CD4-positive, alpha-beta T cell treated with Interferon alpha-2 for 1 hour (primary cell): ENCODE measurements at regions not wholly inside any gene's neighbourhood (a gene's known extent, or its start where the extent isn't known, plus 50 kb on each side); places are given as distances from the start of the nearest gene placed in this dataset.

Experiments used
- DNase-seq, 2 donors: peaks; one replicate each; pipeline ENCODE4 v3.0.0-alpha.2; 2020 to 2022

- no peak for DNase-seq
Measured at GRCh38 chr7:91537260-91538152, 273.3 kb downstream of the FZD1 start.

GRCh38 chr7:91541641-91542040 is 277.4 kb downstream of the FZD1 start:
- DNase-seq = no peak

- no peak for DNase-seq
Measured at GRCh38 chr7:91543646-91544045, 279.4 kb downstream of the FZD1 start.

- DNase-seq = no peak
Measured at GRCh38 chr7:91549878-91550277, 285.6 kb downstream of the FZD1 start.

GRCh38 chr7:91550931-91551330 is 286.7 kb downstream of the FZD1 start:
- no peak for DNase-seq

GRCh38 chr7:91551377-91552175 is 287.3 kb downstream of the FZD1 start:
- DNase-seq = no peak

GRCh38 chr7:91553410-91553895 is 289.2 kb downstream of the FZD1 start:
- no peak for DNase-seq

- DNase-seq = no peak
Measured at GRCh38 chr7:91554883-91555282, 290.6 kb downstream of the FZD1 start.

GRCh38 chr7:91556239-91556638 is 292.0 kb downstream of the FZD1 start:
- no peak for DNase-seq

- DNase-seq = no peak
Measured at GRCh38 chr7:91556956-91557650, 292.9 kb downstream of the FZD1 start.

GRCh38 chr7:91557789-91558404 is 293.7 kb downstream of the FZD1 start:
- DNase-seq = no peak

- no peak for DNase-seq
Measured at GRCh38 chr7:91559947-91560346, 295.7 kb downstream of the FZD1 start.

GRCh38 chr7:91564101-91564500 is 299.9 kb downstream of the FZD1 start:
- DNase-seq = no peak

GRCh38 chr7:91564541-91564940 is 300.3 kb downstream of the FZD1 start:
- no peak for DNase-seq

GRCh38 chr7:91565499-91566401 is 301.5 kb downstream of the FZD1 start:
- DNase-seq = no peak

- DNase-seq = no peak
Measured at GRCh38 chr7:91566402-91566732, 302.1 kb downstream of the FZD1 start.

- no peak for DNase-seq
Measured at GRCh38 chr7:91567081-91568012, 303.1 kb downstream of the FZD1 start.

- no peak for DNase-seq
Measured at GRCh38 chr7:91568138-91568537, 303.9 kb downstream of the FZD1 start.

GRCh38 chr7:91569728-91570457 is 305.7 kb downstream of the FZD1 start:
- no peak for DNase-seq

- DNase-seq = no peak
Measured at GRCh38 chr7:91570560-91570959, 306.3 kb downstream of the FZD1 start.
